ENCODE measurements at regions not wholly inside any gene's neighbourhood (a gene's known extent, or its start where the extent isn't known, plus 50 kb on each side); places are given as distances from the start of the nearest gene placed in this dataset.

DNA sequence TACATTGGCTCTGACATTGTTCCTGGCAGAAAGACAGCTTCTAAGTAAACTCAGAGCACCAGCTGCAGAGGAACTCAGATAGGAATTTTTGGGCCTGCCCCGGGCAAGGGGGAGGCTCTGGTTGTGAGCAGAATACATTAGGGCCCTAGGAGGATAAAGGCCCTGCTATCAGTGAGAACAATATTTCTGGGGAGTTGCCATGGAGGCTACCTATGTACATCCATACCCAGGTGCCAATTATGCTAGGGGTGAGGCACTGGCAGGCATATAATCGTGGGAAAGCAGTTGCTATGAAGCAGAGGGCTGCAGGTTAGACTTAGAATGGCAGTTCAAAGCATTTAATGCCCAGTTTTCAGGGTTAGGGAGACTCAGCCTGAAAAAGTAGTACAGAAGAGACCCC is 273.5 kb upstream of the EDA2R start:
- H3K9me3 Mint-ChIP-seq = peaks cover 6% of the 10 kb centered on the region
- H3K4me3 Mint-ChIP-seq = no peak overlapping the region
- no peaks in the 10 kb centered on the region for H3K27me3 Mint-ChIP-seq (ENCODE audit: low read depth)
- TF ChIP-seq, protein P1, sequence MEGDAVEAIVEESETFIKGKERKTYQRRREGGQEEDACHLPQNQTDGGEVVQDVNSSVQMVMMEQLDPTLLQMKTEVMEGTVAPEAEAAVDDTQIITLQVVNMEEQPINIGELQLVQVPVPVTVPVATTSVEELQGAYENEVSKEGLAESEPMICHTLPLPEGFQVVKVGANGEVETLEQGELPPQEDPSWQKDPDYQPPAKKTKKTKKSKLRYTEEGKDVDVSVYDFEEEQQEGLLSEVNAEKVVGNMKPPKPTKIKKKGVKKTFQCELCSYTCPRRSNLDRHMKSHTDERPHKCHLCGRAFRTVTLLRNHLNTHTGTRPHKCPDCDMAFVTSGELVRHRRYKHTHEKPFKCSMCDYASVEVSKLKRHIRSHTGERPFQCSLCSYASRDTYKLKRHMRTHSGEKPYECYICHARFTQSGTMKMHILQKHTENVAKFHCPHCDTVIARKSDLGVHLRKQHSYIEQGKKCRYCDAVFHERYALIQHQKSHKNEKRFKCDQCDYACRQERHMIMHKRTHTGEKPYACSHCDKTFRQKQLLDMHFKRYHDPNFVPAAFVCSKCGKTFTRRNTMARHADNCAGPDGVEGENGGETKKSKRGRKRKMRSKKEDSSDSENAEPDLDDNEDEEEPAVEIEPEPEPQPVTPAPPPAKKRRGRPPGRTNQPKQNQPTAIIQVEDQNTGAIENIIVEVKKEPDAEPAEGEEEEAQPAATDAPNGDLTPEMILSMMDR (conservative IDR thresholded peaks at IDR 0.05) = no peak
- no peaks in the 10 kb centered on the region for H3K36me3 Mint-ChIP-seq (ENCODE audit: low read depth)
- peaks cover 4% of the 10 kb centered on the region for H3K4me1 Mint-ChIP-seq
- H3K27ac Mint-ChIP-seq (ENCODE audit: unreplicated experiment) = no peak overlapping the region
- no peak for DNase-seq (ENCODE audit: low read depth, low spot score)

GRCh38 chrX:66902081-66902480 is 263.2 kb upstream of the EDA2R start:
- Mint-ChIP-seq H3K36me3 (ENCODE audit: low read depth) (no peaks in the 10 kb centered on the region), H3K27ac (ENCODE audit: unreplicated experiment) (no peak overlapping the region), H3K4me1 (no peaks in the 10 kb centered on the region), H3K27me3 (ENCODE audit: low read depth) (no peaks in the 10 kb centered on the region), H3K9me3 (peaks cover 3% of the 10 kb centered on the region), H3K4me3 (no peak overlapping the region)
- DNase-seq (ENCODE audit: low read depth, low spot score) = no peak
- TF ChIP-seq, protein P1 (conservative IDR thresholded peaks at IDR 0.05) = no peak

DNA sequence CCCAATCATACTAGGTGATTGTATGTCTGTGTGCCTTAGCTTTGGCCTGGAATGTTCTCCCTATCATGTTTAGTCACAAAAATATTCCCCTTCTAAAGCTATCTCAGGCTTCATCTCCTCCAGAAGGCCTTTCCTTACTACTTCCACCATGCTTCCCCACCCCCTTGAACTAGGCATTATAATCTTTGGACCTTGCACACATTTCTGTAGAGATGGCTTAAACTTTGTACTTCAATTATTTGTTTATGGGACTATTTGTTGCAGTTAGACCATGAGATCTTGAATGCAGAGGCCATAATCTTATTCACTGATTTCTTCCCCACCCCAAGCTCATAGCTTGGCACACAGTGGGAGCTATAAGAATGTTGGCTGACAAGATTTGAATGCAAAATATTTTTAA is 262.0 kb upstream of the EDA2R start:
- Mint-ChIP-seq H3K27ac (ENCODE audit: unreplicated experiment) (no peak overlapping the region), H3K4me3 (no peak overlapping the region), H3K27me3 (ENCODE audit: low read depth) (no peaks in the 10 kb centered on the region), H3K4me1 (no peaks in the 10 kb centered on the region), H3K36me3 (ENCODE audit: low read depth) (no peaks in the 10 kb centered on the region), H3K9me3 (peaks cover 3% of the 10 kb centered on the region)
- TF ChIP-seq, protein P1 (conservative IDR thresholded peaks at IDR 0.05) = no peak
- DNase-seq (ENCODE audit: low read depth, low spot score) = no peak

DNA sequence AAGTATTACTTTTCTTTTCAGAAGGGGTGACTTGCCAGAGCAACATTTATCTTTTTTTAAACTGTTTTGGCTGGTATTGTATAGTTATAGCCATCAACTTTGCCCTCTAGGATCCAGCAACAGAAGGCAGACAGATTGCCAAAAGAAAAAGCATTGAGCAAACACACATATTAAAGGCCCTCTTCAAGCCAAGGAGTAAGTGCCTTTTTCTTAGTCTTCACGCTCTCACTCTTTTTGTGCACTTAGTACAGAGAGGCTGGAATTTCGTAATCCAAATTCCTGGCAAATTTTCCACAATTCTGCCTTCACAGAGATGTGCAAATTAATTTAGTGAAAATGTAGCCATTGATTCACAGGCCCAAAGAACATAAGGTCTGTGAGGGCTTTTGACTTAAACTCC is 253.1 kb upstream of the EDA2R start:
- no peaks in the 10 kb centered on the region for H3K27me3 Mint-ChIP-seq (ENCODE audit: low read depth)
- peaks cover 3% of the 10 kb centered on the region for H3K9me3 Mint-ChIP-seq
- H3K27ac Mint-ChIP-seq (ENCODE audit: unreplicated experiment) = no peak overlapping the region
- H3K4me1 Mint-ChIP-seq = no peaks in the 10 kb centered on the region
- DNase-seq (ENCODE audit: low read depth, low spot score) = no peak
- TF ChIP-seq, protein P1 (conservative IDR thresholded peaks at IDR 0.05) = no peak
- no peak overlapping the region for H3K4me3 Mint-ChIP-seq
- H3K36me3 Mint-ChIP-seq (ENCODE audit: low read depth) = no peaks in the 10 kb centered on the region

DNA sequence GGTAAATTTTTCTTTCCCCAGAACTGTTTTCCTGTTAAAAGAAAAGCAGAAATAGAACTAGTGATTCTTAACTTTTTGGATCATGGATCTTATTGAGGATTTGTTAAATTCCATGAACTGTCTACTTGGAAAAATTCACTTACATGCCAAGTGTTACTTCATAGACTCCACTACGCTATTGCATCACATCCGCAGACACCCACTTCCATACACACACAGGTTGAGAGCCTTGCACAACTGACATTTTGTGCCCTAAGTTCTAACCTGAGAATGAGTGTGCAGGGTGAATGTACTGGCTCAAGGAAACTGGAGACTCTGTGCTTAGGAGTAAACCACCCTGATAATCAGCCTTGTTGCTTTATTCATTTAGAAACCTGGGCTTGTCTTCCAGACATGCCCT is 250.5 kb upstream of the EDA2R start:
- peaks cover 7% of the 10 kb centered on the region for H3K9me3 Mint-ChIP-seq
- no peaks in the 10 kb centered on the region for H3K4me1 Mint-ChIP-seq
- TF ChIP-seq, protein P1 (conservative IDR thresholded peaks at IDR 0.05) = no peak
- no peaks in the 10 kb centered on the region for H3K27me3 Mint-ChIP-seq (ENCODE audit: low read depth)
- H3K27ac Mint-ChIP-seq (ENCODE audit: unreplicated experiment) = no peak overlapping the region
- no peaks in the 10 kb centered on the region for H3K36me3 Mint-ChIP-seq (ENCODE audit: low read depth)
- no peak for DNase-seq (ENCODE audit: low read depth, low spot score)
- H3K4me3 Mint-ChIP-seq = no peak overlapping the region

DNA sequence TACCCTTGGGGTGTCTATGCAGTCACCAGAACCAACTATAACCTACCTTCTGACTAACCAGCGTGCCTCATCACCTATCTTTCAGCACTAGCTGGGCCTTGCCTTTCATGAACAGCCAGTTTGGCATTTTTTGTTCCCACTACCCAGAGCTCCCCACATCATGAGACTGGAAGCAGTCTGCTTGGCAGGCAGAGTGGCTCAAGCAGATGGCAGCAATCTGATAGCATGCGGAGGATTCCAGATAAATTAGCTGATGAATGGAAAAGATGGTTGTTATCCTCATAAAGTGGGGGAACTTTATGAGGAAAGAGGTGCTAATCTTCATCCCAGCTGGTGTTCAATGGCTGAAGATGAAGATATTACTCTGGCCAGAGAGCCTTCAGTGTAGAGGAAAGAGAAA is 243.2 kb upstream of the EDA2R start:
- Mint-ChIP-seq H3K4me3 (no peak overlapping the region), H3K36me3 (ENCODE audit: low read depth) (no peaks in the 10 kb centered on the region), H3K27me3 (ENCODE audit: low read depth) (no peaks in the 10 kb centered on the region), H3K4me1 (no peaks in the 10 kb centered on the region), H3K9me3 (peaks cover 6% of the 10 kb centered on the region), H3K27ac (ENCODE audit: unreplicated experiment) (no peak overlapping the region)
- no peak for DNase-seq (ENCODE audit: low read depth, low spot score)
- TF ChIP-seq, protein P1 (conservative IDR thresholded peaks at IDR 0.05) = no peak

Measured in neural crest cell (in vitro differentiated cells).